PC-9 (cell line): ENCODE measurements at regions not wholly inside any gene's neighbourhood (a gene's known extent, or its start where the extent isn't known, plus 50 kb on each side); places are given as distances from the start of the nearest gene placed in this dataset.

ENCODE experiments used
- EZH2 ChIP-seq: fragments of 200-600 bp; sonication (generic); IDR thresholded peaks from 2 replicates; pipeline ENCODE4 v1.8.0; 2017; ENCODE audit warnings: antibody characterized with exemption, low read depth
- TF ChIP-seq, protein P1 (sequence below): fragments of 200-600 bp; sonication (generic); conservative IDR thresholded peaks from 2 replicates; pipeline ENCODE4 v1.6.1; 2017; ENCODE audit warnings: mixed run types, antibody characterized with exemption, mild to moderate bottlenecking, moderate library complexity

DNA sequence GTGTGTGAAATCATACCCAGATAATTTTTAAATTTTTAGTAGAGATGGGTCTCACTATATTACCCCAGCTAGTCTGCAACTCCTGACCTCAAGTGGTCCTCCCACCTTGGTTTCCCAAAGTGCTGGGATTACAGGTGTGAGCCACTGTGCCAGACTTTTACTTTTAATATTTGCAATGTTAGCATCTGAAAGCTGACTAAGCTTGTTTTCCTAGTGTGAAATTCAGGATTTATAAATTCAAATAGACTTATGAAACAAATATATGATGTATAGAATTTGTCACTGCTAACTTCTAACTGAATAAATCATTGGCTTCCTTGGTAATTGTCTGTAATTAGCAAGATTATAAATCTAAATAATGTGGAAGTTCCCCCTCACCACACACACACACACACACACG lies 58.8 kb upstream of the SLC22A23 start:
- TF ChIP-seq, protein P1, sequence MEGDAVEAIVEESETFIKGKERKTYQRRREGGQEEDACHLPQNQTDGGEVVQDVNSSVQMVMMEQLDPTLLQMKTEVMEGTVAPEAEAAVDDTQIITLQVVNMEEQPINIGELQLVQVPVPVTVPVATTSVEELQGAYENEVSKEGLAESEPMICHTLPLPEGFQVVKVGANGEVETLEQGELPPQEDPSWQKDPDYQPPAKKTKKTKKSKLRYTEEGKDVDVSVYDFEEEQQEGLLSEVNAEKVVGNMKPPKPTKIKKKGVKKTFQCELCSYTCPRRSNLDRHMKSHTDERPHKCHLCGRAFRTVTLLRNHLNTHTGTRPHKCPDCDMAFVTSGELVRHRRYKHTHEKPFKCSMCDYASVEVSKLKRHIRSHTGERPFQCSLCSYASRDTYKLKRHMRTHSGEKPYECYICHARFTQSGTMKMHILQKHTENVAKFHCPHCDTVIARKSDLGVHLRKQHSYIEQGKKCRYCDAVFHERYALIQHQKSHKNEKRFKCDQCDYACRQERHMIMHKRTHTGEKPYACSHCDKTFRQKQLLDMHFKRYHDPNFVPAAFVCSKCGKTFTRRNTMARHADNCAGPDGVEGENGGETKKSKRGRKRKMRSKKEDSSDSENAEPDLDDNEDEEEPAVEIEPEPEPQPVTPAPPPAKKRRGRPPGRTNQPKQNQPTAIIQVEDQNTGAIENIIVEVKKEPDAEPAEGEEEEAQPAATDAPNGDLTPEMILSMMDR = no peak
- no peak for TF ChIP-seq EZH2
